ENCODE measurements at regions not wholly inside any gene's neighbourhood (a gene's known extent, or its start where the extent isn't known, plus 50 kb on each side); places are given as distances from the start of the nearest gene placed in this dataset.
"Not testable (repeated sequence)": the region's sequence is repeated elsewhere in the genome, so short reads cannot be mapped to it uniquely, and the experiment has no call there.

DNA sequence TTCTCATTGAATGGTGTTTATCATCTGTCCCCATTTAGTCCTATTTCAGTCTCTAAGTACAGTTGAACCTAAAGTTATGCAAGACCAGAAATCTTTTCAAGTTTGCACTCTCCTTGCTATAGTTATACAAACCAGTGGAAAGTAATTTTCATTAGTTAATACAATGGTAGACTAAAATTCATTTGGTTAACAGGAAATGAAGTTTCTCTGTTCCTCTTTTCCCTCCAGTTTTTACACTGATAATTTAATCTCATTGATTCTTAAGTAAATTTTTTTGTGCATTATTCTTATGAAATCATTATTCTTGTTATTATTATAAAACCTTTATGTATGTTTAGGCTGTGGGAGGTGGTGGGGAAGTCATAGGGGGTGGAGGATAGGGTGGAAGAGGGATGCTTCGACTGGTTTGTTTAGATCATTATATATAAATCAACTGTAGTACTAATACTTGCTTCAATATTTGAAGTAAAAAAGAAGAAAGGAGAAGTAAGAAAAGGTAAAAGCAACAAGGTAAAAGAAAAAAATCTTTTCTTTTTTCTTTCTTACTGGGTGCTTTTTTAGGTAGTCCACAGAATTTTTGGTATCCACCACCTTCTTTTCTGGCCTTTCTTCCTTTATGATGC, 104.1 kb downstream of the GPR85 start:
- no peak for DNase-seq (ENCODE audit: low read depth)

GRCh38 chr7:112981966-112982365, 104.7 kb downstream of the GPR85 start:
- DNase-seq (ENCODE audit: low read depth): no peak

GRCh38 chr7:112979055-112979454, 107.6 kb downstream of the GPR85 start:
- DNase-seq (ENCODE audit: low read depth): not testable (repeated sequence)

DNA sequence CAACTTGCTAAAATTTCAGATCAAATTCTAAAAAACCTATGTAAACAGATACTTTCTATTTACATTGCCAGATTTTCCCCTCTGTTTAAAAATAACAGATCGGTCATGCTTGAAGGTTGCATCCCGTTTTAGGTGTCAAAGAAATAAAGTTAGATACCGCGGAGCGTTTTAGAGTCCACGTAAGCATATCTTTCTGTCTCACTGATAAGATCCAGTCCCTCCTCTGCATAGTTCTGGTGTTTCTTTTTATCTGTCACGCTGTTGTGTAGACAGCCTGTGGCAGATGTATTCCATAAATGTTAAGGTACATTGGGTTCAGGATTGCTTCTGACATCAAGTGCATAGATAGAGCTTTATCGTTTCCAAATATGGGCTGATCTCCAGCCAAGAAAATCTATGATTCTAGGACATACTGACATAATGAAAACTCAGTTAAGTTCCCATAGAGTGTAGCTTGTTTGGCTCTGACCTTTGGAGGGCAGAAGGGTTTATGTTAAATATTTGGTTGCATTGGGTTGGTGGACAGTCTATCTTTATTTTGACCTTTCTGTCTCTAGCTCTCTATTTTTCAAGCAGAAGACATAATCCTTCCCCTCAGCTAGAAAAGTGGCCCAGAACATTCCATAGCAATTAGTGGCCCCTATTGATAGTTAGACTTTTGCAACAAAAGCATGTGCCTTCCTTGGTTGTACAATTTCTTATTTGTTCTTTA, 109.2 kb downstream of the GPR85 start:
- DNase-seq (ENCODE audit: low read depth): not testable (repeated sequence)

DNA sequence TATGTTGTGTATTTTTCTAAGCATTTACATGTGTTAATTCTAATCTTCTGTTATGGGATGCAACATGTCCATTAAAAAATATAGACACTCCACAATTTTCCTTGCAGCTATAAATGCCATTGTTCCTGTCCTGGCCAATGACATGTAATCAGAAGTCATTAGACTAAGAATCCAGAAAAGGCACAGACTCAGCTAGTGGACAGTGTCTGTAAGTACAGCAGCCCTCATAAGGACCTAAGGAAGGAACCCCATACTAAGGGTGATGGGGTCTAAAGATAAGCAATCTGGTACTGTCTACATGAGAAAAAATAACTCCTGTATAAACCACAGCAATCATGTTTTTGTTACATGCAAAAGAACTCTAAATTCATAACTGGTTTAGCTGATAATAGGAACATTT, 115.9 kb downstream of the GPR85 start:
- no peak for DNase-seq (ENCODE audit: low read depth)

- DNase-seq (ENCODE audit: low read depth): no peak
Measured at GRCh38 chr7:112969946-112970345, 116.7 kb downstream of the GPR85 start.

- no peak for DNase-seq (ENCODE audit: low read depth)
Measured at GRCh38 chr7:112965506-112965905, 121.1 kb downstream of the GPR85 start.

GRCh38 chr7:112963634-112964033, 123.0 kb downstream of the GPR85 start:
- DNase-seq (ENCODE audit: low read depth): no peak

- no peak for DNase-seq (ENCODE audit: low read depth)
Measured at GRCh38 chr7:112962815-112963214, 123.8 kb downstream of the GPR85 start.

GRCh38 chr7:112959276-112959675, 127.4 kb downstream of the GPR85 start:
- DNase-seq (ENCODE audit: low read depth): no peak

DNA sequence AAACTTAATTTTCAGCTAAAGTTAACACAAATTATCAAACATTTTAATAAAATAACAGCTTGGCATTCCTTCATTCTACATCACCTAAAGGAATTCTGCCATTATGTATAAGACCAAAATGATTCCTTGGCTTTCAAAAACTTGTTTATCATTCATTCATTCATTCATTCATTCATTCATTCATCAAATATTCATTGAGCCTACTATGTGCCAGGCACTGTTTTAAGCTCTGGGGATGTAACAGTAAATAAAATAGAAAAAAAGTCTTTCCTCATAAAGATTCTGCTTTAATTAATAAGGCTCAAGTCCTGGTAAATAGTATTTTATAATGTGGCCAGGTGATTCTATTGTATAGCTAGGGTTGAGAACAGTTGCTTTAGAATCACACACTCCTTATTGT, 127.9 kb downstream of the GPR85 start:
- no peak for DNase-seq (ENCODE audit: low read depth)

GRCh38 chr7:112957901-112958300, 128.7 kb downstream of the GPR85 start:
- DNase-seq (ENCODE audit: low read depth): no peak

GRCh38 chr7:112953031-112953430, 133.6 kb downstream of the GPR85 start:
- not testable (repeated sequence) for DNase-seq (ENCODE audit: low read depth)

- no peak for DNase-seq (ENCODE audit: low read depth)
Measured at GRCh38 chr7:112951070-112951469, 135.6 kb downstream of the GPR85 start.

- not testable (repeated sequence) for DNase-seq (ENCODE audit: low read depth)
Measured at GRCh38 chr7:112949682-112950081, 136.9 kb downstream of the GPR85 start.

DNA sequence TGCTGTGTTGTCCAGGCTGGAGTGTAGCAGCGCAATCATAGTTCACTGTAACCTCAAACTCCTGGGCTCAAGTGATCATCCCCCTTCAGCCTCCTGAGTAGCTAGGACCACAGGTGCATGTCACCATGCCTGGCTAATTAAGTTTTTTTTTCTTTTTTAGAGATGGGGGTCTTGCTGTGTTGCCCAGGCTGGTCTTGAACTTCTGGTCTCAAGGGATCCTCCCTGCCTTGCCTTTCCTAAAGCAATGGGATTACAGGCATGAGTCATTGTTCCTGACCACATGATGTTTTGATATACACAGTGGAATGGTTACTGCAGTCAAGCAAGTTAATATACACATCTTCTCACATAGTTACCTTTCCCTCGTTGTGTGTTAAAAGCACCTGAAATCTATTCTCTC, 140.3 kb downstream of the GPR85 start:
- peak; percentile 15 for DNase-seq (ENCODE audit: low read depth)

DNA sequence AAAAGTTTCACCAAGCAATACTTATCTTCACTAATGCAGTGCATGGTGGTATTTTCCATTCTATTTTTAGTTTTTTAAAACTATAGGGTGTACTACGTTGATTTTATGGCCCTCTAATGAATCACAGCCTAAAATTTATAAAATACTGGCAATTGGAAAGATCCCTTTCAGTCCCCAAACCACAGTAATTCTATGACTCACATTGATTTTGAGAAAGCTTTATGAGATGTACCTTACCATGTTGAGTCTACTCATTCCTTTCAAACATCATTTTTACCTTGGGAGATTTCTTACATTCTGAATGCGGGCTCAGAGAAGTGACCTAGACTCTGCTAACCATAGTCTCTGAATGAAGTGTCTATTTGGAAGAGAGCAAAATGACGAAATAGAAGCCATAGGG, 141.6 kb downstream of the GPR85 start:
- no peak for DNase-seq (ENCODE audit: low read depth)

DNA sequence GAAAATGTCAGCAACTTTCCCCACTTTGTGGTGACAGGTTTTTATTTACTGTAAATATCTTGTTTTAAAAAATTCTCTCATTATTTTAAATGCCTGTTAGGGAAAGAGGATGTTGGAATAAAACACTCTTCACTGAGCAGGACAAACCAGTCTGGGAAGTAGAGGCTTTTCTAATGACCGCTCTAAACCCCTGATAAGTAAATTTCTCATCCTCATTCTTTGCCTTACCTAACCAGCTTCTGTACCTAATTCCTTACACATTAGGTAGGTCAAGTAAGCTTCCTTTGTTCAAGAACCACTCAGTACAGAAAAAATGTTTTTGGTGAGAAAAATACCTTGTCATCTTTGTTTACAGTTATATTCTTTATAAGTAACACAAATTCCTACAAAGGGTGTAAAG, 143.6 kb downstream of the GPR85 start:
- no peak for DNase-seq (ENCODE audit: low read depth)

DNA sequence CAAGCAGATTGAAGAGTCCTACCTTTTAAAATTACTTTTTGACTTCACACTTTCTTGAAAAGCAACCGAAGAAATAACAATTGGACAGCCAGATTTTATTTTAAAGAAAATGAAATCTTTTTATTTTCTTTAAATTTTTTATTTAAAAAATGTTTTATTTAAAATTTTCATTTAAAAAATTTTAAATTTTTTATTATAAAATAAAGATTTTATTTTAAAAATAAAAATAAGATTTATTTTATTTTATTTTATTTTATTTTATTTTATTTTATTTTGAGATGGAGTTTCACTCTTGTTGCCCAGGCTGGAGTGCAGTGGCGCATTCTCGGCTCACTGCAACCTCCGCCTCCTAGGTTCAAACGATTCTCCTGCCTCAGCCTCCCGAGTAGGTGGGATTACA, 144.5 kb downstream of the GPR85 start:
- DNase-seq (ENCODE audit: low read depth): not testable (repeated sequence)

GRCh38 chr7:112940314-112940732, 146.3 kb downstream of the GPR85 start:
- DNase-seq (ENCODE audit: low read depth): no peak

- peak; percentile 99 for DNase-seq (ENCODE audit: low read depth)
Measured at GRCh38 chr7:112939574-112940313, 146.9 kb downstream of the GPR85 start.

GRCh38 chr7:112938863-112939573, 147.6 kb downstream of the GPR85 start:
- DNase-seq (ENCODE audit: low read depth): peak; percentile 35
